Gastroesophageal sphincter (tissue), 4 donors: ENCODE measurements at regions not wholly inside any gene's neighbourhood (a gene's known extent, or its start where the extent isn't known, plus 50 kb on each side); places are given as distances from the start of the nearest gene placed in this dataset.

Source experiments
- ATAC-seq: fragments of 150-250 bp; one replicate; pipeline ENCODE4 v1.9.1; 2016; ENCODE audit warnings: mild to moderate bottlenecking, moderate library complexity
- H3K27ac ChIP-seq, 4 donors: fragments of 200-600 bp; sonication (generic) in 3 of 4; 1 replicate in 3 of 4; 2 replicates in 1 of 4; pipeline ENCODE4 v1.5.1; 2016 to 2019
- H3K27me3 ChIP-seq: fragments of 200-600 bp; sonication (generic); one replicate; pipeline ENCODE4 v1.5.1; 2019
- H3K36me3 ChIP-seq, 2 donors: fragments of 200-600 bp; sonication (generic); one replicate each; pipeline ENCODE4 v1.5.1; 2019; ENCODE audit warnings: control low read depth in 1 of 2
- H3K4me1 ChIP-seq, 3 donors: fragments of 200-600 bp; sonication (generic); 1 replicate in 2 of 3; 2 replicates in 1 of 3; pipeline ENCODE4 v1.5.1; 2016 to 2019; ENCODE audit warnings: control low read depth in 2 of 3
- H3K4me3 ChIP-seq, 2 donors: fragments of 200-600 bp; sonication (generic); one replicate each; pipeline ENCODE4 v1.5.1; 2019; ENCODE audit warnings: mild to moderate bottlenecking in 1 of 2, moderate library complexity in 1 of 2
- H3K9me3 ChIP-seq, 3 donors: fragments of 200-600 bp; sonication (generic); one replicate each; pipeline ENCODE4 v1.5.1; 2017 to 2019; ENCODE audit warnings: control low read depth in 2 of 3
- CTCF ChIP-seq, 4 experiments: fragments of 200-600 bp in 2 of 4; fragments of 450-650 bp in 2 of 4; sonication (generic) in 1 of 4; IDR thresholded peaks; one replicate each; pipeline ENCODE4 v1.5.1; 2017 to 2019; ENCODE audit warnings: antibody characterized with exemption in 4 of 4, mild to moderate bottlenecking in 2 of 4, moderate library complexity in 2 of 4
- EP300 ChIP-seq: sonication (generic); formaldehyde crosslinking; IDR thresholded peaks from one replicate; pipeline ENCODE4 v1.6.1; 2017; ENCODE audit warnings: antibody characterized with exemption, mild to moderate bottlenecking
- POLR2A ChIP-seq, 2 donors: fragments of 450-650 bp; IDR thresholded peaks; one replicate each; pipeline ENCODE4 v1.6.1; 2017; ENCODE audit warnings: antibody characterized with exemption in 2 of 2, mild to moderate bottlenecking in 2 of 2, moderate library complexity in 1 of 2
- POLR2AphosphoS5 ChIP-seq: sonication (generic); formaldehyde crosslinking; IDR thresholded peaks from one replicate; pipeline ENCODE4 v1.6.1; 2017; ENCODE audit warnings: antibody characterized with exemption
- WGBS, 2 donors: methylation state at CpG; one replicate each; pipeline ENCODE4 v1.1.5; 2018; ENCODE audit warnings: low coverage in 1 of 2; 5-methylcytosine and 5-hydroxymethylcytosine counted together
- small RNA-seq, 4 donors: library from RNA; depleted of rRNA; stranded (forward); fragments of <200 nt; gene quantifications; one replicate each; pipeline ENCODE3, GENCODE V24; 2016

- no peak for ATAC-seq
- no peaks in the 10 kb centered on the region for H3K4me1 ChIP-seq
- no peaks in the 10 kb centered on the region for H3K9me3 ChIP-seq
- H3K27ac ChIP-seq: no peak overlapping the region
- TF ChIP-seq CTCF (IDR thresholded peaks at IDR 0.05) (no peak), EP300 (no peak), POLR2AphosphoS5 (no peak), POLR2A (IDR thresholded peaks at IDR 0.05) (no peak)
- H3K27me3 ChIP-seq: no peaks in the 10 kb centered on the region
- no peaks in the 10 kb centered on the region for H3K36me3 ChIP-seq
- no peak overlapping the region for H3K4me3 ChIP-seq
Observed at GRCh38 chr3:86149054-86149453, 841.9 kb downstream of the VGLL3 start.

GRCh38 chr3:86147119-86147518 lies 843.8 kb downstream of the VGLL3 start:
- Histone ChIP-seq H3K36me3 (no peaks in the 10 kb centered on the region), H3K4me3 (no peak overlapping the region), H3K4me1 (no peaks in the 10 kb centered on the region), H3K9me3 (no peaks in the 10 kb centered on the region), H3K27ac (no peak overlapping the region), H3K27me3 (no peaks in the 10 kb centered on the region)
- WGBS, 2 donors: 79 to 85% methylated on average over 2 to 5 of the region's 5 CpGs
- TF ChIP-seq POLR2A (IDR thresholded peaks at IDR 0.05): no peak
- ATAC-seq: no peak

- Histone ChIP-seq H3K27me3 (no peaks in the 10 kb centered on the region), H3K27ac (no peak overlapping the region), H3K4me1 (no peaks in the 10 kb centered on the region), H3K9me3 (peaks cover 0 to 4% (median 0%) of the 10 kb centered on the region in 3 donors), H3K4me3 (no peak overlapping the region), H3K36me3 (no peaks in the 10 kb centered on the region)
- ATAC-seq: no peak
- 70 to 73% methylated on average over 5 of the region's 5 CpGs for WGBS, 2 donors
- TF ChIP-seq CTCF (IDR thresholded peaks at IDR 0.05): no peak
- no peak for TF ChIP-seq POLR2AphosphoS5
- TF ChIP-seq EP300: no peak
- no peak for TF ChIP-seq POLR2A (IDR thresholded peaks at IDR 0.05)
Observed at GRCh38 chr3:86126552-86126951, 864.4 kb downstream of the VGLL3 start.

Small RNAs in the stretch of these regions (small RNA-seq; reads per million reads assigned to genes)
- gene AC108706.1 (0 reads per million in 4 donors), gene RNU6-1129P (0 reads per million in 4 donors)
